ENCODE measurements at regions not wholly inside any gene's neighbourhood (a gene's known extent, or its start where the extent isn't known, plus 50 kb on each side); places are given as distances from the start of the nearest gene placed in this dataset.

DNA sequence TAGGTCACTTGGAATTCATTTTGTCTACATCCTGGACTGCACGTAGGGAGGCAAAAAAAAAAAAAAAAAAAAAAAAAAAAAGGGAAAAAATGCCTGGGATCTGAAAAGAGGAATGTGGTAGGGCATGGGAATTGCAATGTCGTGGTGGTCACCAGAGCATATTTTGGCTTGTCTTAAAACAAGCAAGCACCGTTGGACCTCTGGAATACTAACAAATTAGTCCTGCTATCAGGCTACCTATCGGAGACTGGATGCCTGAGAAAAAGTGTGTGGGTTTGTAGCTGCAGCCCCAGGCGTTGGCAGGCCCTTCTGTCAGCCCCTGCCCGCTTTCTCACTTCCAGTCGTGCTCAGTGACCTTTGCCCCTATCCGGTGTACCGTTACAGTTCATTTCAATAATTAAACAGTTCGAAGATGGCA is 588.5 kb upstream of the ZEB2 start:
- no peaks in the 10 kb centered on the region for H3K9me3 ChIP-seq (ENCODE audit: control insufficient read depth, insufficient read depth, low read depth, low read length)
- TF ChIP-seq, protein P1, sequence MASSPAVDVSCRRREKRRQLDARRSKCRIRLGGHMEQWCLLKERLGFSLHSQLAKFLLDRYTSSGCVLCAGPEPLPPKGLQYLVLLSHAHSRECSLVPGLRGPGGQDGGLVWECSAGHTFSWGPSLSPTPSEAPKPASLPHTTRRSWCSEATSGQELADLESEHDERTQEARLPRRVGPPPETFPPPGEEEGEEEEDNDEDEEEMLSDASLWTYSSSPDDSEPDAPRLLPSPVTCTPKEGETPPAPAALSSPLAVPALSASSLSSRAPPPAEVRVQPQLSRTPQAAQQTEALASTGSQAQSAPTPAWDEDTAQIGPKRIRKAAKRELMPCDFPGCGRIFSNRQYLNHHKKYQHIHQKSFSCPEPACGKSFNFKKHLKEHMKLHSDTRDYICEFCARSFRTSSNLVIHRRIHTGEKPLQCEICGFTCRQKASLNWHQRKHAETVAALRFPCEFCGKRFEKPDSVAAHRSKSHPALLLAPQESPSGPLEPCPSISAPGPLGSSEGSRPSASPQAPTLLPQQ (tag by site-specific recombination; IDR thresholded peaks at IDR 0.05) = no peak
- TF ChIP-seq ZNF341 (tag by site-specific recombination; IDR thresholded peaks at IDR 0.05; ENCODE audit: low read depth) (no peak), BCL6B (tag by site-specific recombination; IDR thresholded peaks at IDR 0.05) (no peak), ZNF514 (tag by site-specific recombination; IDR thresholded peaks at IDR 0.05) (no peak), ZNF155 (tag by site-specific recombination; IDR thresholded peaks at IDR 0.05) (no peak)
- TF ChIP-seq, protein P2, sequence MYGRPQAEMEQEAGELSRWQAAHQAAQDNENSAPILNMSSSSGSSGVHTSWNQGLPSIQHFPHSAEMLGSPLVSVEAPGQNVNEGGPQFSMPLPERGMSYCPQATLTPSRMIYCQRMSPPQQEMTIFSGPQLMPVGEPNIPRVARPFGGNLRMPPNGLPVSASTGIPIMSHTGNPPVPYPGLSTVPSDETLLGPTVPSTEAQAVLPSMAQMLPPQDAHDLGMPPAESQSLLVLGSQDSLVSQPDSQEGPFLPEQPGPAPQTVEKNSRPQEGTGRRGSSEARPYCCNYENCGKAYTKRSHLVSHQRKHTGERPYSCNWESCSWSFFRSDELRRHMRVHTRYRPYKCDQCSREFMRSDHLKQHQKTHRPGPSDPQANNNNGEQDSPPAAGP (tag by site-specific recombination; IDR thresholded peaks at IDR 0.05) = no peak
- no peaks in the 10 kb centered on the region for H3K36me3 ChIP-seq (ENCODE audit: control insufficient read depth in 2 of 2, insufficient read depth in 1 of 2, low read length in 2 of 2)
- H3K27ac ChIP-seq (ENCODE audit: extremely low read depth, low read depth, low read length) = no peak overlapping the region
- no peaks in the 10 kb centered on the region for H3K4me1 ChIP-seq (ENCODE audit: control insufficient read depth, insufficient read depth, low read length)
- H3K4me3 ChIP-seq (ENCODE audit: low read depth, low read length) = no peak overlapping the region
- POLR2A ChIA-PET = no interaction called here
- CTCF ChIA-PET = no interaction called here

DNA sequence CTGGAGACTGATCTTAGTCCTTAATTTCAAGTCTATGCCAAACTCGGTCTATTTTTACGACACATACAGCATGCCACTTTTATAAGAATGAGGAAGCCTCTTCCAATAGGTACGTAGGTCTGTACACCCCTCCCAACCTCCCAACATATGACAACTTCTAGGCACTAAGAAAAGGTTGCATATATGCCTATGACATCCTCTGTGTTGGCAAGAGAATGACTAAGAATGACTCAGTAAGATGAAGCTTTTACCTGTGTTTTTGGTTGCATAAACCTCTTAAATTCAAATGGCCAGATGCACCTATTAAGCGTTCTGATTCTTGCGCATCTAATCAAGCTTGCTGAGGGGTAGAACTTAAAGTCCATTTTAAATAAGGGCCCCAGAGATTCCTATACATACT is 586.4 kb upstream of the ZEB2 start:
- Histone ChIP-seq H3K4me1 (ENCODE audit: control insufficient read depth, insufficient read depth, low read length) (no peaks in the 10 kb centered on the region), H3K4me3 (ENCODE audit: low read depth, low read length) (no peak overlapping the region), H3K27ac (ENCODE audit: extremely low read depth, low read depth, low read length) (no peak overlapping the region), H3K9me3 (ENCODE audit: control insufficient read depth, insufficient read depth, low read depth, low read length) (no peaks in the 10 kb centered on the region), H3K36me3 (ENCODE audit: control insufficient read depth in 2 of 2, insufficient read depth in 1 of 2, low read length in 2 of 2) (no peaks in the 10 kb centered on the region)
- CTCF ChIA-PET = no interaction called here
- TF ChIP-seq PRDM10 (tag by site-specific recombination; IDR thresholded peaks at IDR 0.05) = no peak
- TF ChIP-seq ZNF521 (tag by site-specific recombination; IDR thresholded peaks at IDR 0.05) = no peak
- no peak for TF ChIP-seq ZBTB21 (tag by site-specific recombination; IDR thresholded peaks at IDR 0.05)
- TF ChIP-seq, protein P3, sequence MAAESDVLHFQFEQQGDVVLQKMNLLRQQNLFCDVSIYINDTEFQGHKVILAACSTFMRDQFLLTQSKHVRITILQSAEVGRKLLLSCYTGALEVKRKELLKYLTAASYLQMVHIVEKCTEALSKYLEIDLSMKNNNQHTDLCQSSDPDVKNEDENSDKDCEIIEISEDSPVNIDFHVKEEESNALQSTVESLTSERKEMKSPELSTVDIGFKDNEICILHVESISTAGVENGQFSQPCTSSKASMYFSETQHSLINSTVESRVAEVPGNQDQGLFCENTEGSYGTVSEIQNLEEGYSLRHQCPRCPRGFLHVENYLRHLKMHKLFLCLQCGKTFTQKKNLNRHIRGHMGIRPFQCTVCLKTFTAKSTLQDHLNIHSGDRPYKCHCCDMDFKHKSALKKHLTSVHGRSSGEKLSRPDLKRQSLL (tag by site-specific recombination; IDR thresholded peaks at IDR 0.05) = no peak
- TF ChIP-seq, protein P4, sequence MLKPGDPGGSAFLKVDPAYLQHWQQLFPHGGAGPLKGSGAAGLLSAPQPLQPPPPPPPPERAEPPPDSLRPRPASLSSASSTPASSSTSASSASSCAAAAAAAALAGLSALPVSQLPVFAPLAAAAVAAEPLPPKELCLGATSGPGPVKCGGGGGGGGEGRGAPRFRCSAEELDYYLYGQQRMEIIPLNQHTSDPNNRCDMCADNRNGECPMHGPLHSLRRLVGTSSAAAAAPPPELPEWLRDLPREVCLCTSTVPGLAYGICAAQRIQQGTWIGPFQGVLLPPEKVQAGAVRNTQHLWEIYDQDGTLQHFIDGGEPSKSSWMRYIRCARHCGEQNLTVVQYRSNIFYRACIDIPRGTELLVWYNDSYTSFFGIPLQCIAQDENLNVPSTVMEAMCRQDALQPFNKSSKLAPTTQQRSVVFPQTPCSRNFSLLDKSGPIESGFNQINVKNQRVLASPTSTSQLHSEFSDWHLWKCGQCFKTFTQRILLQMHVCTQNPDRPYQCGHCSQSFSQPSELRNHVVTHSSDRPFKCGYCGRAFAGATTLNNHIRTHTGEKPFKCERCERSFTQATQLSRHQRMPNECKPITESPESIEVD (tag by site-specific recombination; IDR thresholded peaks at IDR 0.05) = no peak
- no peak for TF ChIP-seq KLF16 (tag by site-specific recombination; IDR thresholded peaks at IDR 0.05)
- TF ChIP-seq ZNF121 (tag by site-specific recombination; IDR thresholded peaks at IDR 0.05) = no peak
- TF ChIP-seq ZEB2 (tag by site-specific recombination; IDR thresholded peaks at IDR 0.05) = no peak
- TF ChIP-seq HOXA7 (CRISPR knock-in tag; IDR thresholded peaks at IDR 0.05; ENCODE audit: borderline replicate concordance) = no peak
- no peak for TF ChIP-seq RBAK (tag by site-specific recombination; IDR thresholded peaks at IDR 0.05)
- TF ChIP-seq CTCF (tag by site-specific recombination; IDR thresholded peaks at IDR 0.05) = no peak
- POLR2A ChIA-PET = no interaction called here

All from HEK293 (cell line).